ENCODE measurements at regions not wholly inside any gene's neighbourhood (a gene's known extent, or its start where the extent isn't known, plus 50 kb on each side); places are given as distances from the start of the nearest gene placed in this dataset.
"Not testable (repeated sequence)": the region's sequence is repeated elsewhere in the genome, so short reads cannot be mapped to it uniquely, and the experiment has no call there.

DNA sequence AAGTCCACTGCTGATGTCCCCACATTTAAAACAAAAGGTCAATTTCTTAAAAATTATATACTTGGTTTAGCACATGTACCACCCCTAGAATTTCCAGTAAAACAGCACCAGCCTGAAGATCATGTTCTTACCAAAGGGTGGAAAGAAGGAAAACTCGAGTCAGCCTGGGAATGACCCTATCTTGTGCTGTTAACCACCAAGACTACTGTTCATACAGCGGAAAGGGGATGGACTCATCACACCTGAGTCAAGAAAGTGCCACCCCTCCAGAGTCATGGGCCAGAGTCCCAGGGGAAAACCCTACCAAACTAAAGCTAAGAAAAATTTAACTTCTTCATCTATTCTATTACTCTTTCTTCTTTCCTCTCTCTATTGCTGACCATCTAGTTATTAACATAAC lies 113.6 kb upstream of the PPM1J start:
- Histone ChIP-seq H4K8ac (ENCODE audit: low read depth in 2 of 2, low read length in 2 of 2) (no peak overlapping the region), H3K4me2 (ENCODE audit: low read depth, low read length) (no peak overlapping the region), H2AFZ (replicated peaks; ENCODE audit: low read length, poor library complexity) (no peak overlapping the region), H3K79me1 (ENCODE audit: low read depth in 1 of 2, low read length in 2 of 2) (no peaks in the 10 kb centered on the region), H3K36me3 (ENCODE audit: control insufficient read depth, insufficient read depth, low read length) (no peaks in the 10 kb centered on the region), H3K23ac (ENCODE audit: low read depth, low read length) (no peak overlapping the region), H4K91ac (ENCODE audit: insufficient read depth, low read depth, low read length) (no peak overlapping the region), H3K4ac (ENCODE audit: low read depth, low read length) (no peak overlapping the region), H3K9ac (ENCODE audit: low read depth, low read length) (no peak overlapping the region), H2BK5ac (ENCODE audit: low read depth, low read length, poor library complexity, severe bottlenecking) (no peak overlapping the region), H2AK5ac (ENCODE audit: low read depth, low read length) (no peak overlapping the region), H2BK120ac (ENCODE audit: low read depth, low read length) (no peak overlapping the region), H3K9me1 (ENCODE audit: insufficient read depth, low read length) (0 out of 2 replicates have a peak, but pooled peaks cover under 1% of the 10 kb centered on the region), H3K14ac (replicated peaks; ENCODE audit: low read depth, low read length) (no peak overlapping the region), H3K27ac (ENCODE audit: insufficient read depth, low read length) (no peak overlapping the region), H3K18ac (ENCODE audit: low read depth, low read length) (no peak overlapping the region), H3K27me3 (ENCODE audit: control insufficient read depth, insufficient read depth, low read length) (peaks cover 7% of the 10 kb centered on the region), H3K4me1 (ENCODE audit: control insufficient read depth, insufficient read depth, low read length) (no peaks in the 10 kb centered on the region; the same call in 1 of the 2 replicates), H2BK15ac (ENCODE audit: low read depth, low read length) (no peak overlapping the region), H4K5ac (ENCODE audit: low read depth, low read length) (no peak overlapping the region), H2BK20ac (ENCODE audit: low read depth, low read length) (no peak overlapping the region), H3K4me3 (ENCODE audit: insufficient read depth, low read depth, low read length) (no peak overlapping the region), H2AK9ac (replicated peaks; ENCODE audit: low read depth, low read length, poor library complexity) (no peak overlapping the region), H3K9me3 (ENCODE audit: control insufficient read depth, insufficient read depth, low read length) (no peaks in the 10 kb centered on the region), H4K20me1 (ENCODE audit: insufficient read depth, low read length) (no peaks in the 10 kb centered on the region), H3K56ac (ENCODE audit: extremely low read depth, insufficient read depth, low read length) (no peak overlapping the region)
- in situ Hi-C loops (cut with MboI; ENCODE audit: low sequenced_read_pairs), result no loop called here
- no peak for TF ChIP-seq CHD1 (IDR thresholded peaks at IDR 0.05; ENCODE audit: low read depth, low read length)
- no peak for TF ChIP-seq MAZ (IDR thresholded peaks at IDR 0.05; ENCODE audit: borderline replicate concordance, low read depth, low read length)
- TF ChIP-seq NFE2L2 (IDR thresholded peaks at IDR 0.05; ENCODE audit: low read depth, low read length), result no peak
- no peak for TF ChIP-seq POLR2A (IDR thresholded peaks at IDR 0.05; ENCODE audit: low read depth, low read length)
- no peak for TF ChIP-seq MAFK (IDR thresholded peaks at IDR 0.05; ENCODE audit: low read depth, low read length)
- TF ChIP-seq, protein P1, sequence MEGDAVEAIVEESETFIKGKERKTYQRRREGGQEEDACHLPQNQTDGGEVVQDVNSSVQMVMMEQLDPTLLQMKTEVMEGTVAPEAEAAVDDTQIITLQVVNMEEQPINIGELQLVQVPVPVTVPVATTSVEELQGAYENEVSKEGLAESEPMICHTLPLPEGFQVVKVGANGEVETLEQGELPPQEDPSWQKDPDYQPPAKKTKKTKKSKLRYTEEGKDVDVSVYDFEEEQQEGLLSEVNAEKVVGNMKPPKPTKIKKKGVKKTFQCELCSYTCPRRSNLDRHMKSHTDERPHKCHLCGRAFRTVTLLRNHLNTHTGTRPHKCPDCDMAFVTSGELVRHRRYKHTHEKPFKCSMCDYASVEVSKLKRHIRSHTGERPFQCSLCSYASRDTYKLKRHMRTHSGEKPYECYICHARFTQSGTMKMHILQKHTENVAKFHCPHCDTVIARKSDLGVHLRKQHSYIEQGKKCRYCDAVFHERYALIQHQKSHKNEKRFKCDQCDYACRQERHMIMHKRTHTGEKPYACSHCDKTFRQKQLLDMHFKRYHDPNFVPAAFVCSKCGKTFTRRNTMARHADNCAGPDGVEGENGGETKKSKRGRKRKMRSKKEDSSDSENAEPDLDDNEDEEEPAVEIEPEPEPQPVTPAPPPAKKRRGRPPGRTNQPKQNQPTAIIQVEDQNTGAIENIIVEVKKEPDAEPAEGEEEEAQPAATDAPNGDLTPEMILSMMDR (conservative IDR thresholded peaks at IDR 0.05; ENCODE audit: low read depth, low read length), result no peak
- TF ChIP-seq RCOR1 (IDR thresholded peaks at IDR 0.05; ENCODE audit: insufficient replicate concordance, low read length), result no peak
- TF ChIP-seq SMC3 (IDR thresholded peaks at IDR 0.05; ENCODE audit: low read depth, low read length), result no peak
- TF ChIP-seq BHLHE40 (IDR thresholded peaks at IDR 0.05; ENCODE audit: low read depth, low read length), result no peak
- BruUV-seq (replicated peaks), result no TSS peak
- POLR2A ChIA-PET (ENCODE audit: unreplicated experiment), result no interaction called here
- CTCF ChIA-PET, result interaction anchor here (0.6 kb wide), 1 partner anchor 205 kb away, joined by 6 read pairs; no protein-coding TSS in a partner anchor
- DNase-seq, result no peak
- intact Hi-C loops (cut with micrococcal nuclease), result no loop called here
- no CpG with 5 or more reads among the region's 2 CpGs for WGBS, 2 experiments (ENCODE audit: extremely low coverage in 2 of 2, insufficient read length in 1 of 2)
- dilution Hi-C loops (cut with HindIII; ENCODE audit: low sequenced_read_pairs, unreplicated experiment), result no loop called here
- no peak for ATAC-seq (ENCODE audit: low read depth)

DNA sequence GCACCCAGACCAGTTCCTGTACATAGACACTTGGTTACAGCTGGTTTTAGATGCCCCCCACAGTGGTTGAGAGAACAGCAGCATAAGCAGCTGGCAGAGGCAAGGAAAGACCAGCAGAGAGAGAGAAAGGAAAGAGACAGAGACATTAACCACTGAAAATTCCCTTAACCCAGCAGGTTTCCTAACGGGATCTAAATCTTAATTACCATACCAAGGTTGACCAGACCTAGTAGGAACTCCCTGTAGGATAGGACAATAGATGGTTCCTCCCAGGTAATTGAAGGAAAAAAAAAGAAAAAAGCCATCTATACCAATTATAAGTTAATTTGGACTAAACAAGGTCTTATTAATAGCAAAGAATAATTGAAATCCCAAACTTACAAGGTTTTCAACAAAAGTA lies 112.3 kb upstream of the PPM1J start:
- dilution Hi-C loops (cut with HindIII; ENCODE audit: low sequenced_read_pairs, unreplicated experiment); H3K14ac ChIP-seq (replicated peaks; ENCODE audit: low read depth, low read length); ATAC-seq (ENCODE audit: low read depth); H2AFZ ChIP-seq (replicated peaks; ENCODE audit: low read length, poor library complexity); H3K27me3 ChIP-seq (ENCODE audit: control insufficient read depth, insufficient read depth, low read length); H4K91ac ChIP-seq (ENCODE audit: insufficient read depth, low read depth, low read length); H3K4me2 ChIP-seq (ENCODE audit: low read depth, low read length); H3K9me3 ChIP-seq (ENCODE audit: control insufficient read depth, insufficient read depth, low read length); H3K23ac ChIP-seq (ENCODE audit: low read depth, low read length); H2BK20ac ChIP-seq (ENCODE audit: low read depth, low read length); H2BK15ac ChIP-seq (ENCODE audit: low read depth, low read length); BruUV-seq (replicated peaks); H2AK5ac ChIP-seq (ENCODE audit: low read depth, low read length); H2BK5ac ChIP-seq (ENCODE audit: low read depth, low read length, poor library complexity, severe bottlenecking); H2BK120ac ChIP-seq (ENCODE audit: low read depth, low read length); H3K4ac ChIP-seq (ENCODE audit: low read depth, low read length); H3K4me1 ChIP-seq (ENCODE audit: control insufficient read depth, insufficient read depth, low read length); DNase-seq; intact Hi-C loops (cut with micrococcal nuclease); POLR2A ChIA-PET (ENCODE audit: unreplicated experiment); H3K27ac ChIP-seq (ENCODE audit: insufficient read depth, low read length); H3K4me3 ChIP-seq (ENCODE audit: insufficient read depth, low read depth, low read length); H3K18ac ChIP-seq (ENCODE audit: low read depth, low read length); in situ Hi-C loops (cut with MboI; ENCODE audit: low sequenced_read_pairs); H3K9me1 ChIP-seq (ENCODE audit: insufficient read depth, low read length); H4K8ac ChIP-seq (ENCODE audit: low read depth in 2 of 2, low read length in 2 of 2); H4K20me1 ChIP-seq (ENCODE audit: insufficient read depth, low read length); H3K9ac ChIP-seq (ENCODE audit: low read depth, low read length); H3K36me3 ChIP-seq (ENCODE audit: control insufficient read depth, insufficient read depth, low read length); H3K56ac ChIP-seq (ENCODE audit: extremely low read depth, insufficient read depth, low read length); H4K5ac ChIP-seq (ENCODE audit: low read depth, low read length); H2AK9ac ChIP-seq (replicated peaks; ENCODE audit: low read depth, low read length, poor library complexity); H3K79me1 ChIP-seq (ENCODE audit: low read depth in 1 of 2, low read length in 2 of 2): not testable (repeated sequence)
- CTCF ChIA-PET, result interaction anchor here (0.6 kb wide), 1 partner anchor 22 kb away, joined by 3 read pairs; no protein-coding TSS in a partner anchor
- WGBS, 2 experiments (ENCODE audit: extremely low coverage in 2 of 2, insufficient read length in 1 of 2), result no CpG with 5 or more reads among the region's 1 CpG

Data from IMR-90 (cell line).